Type B pancreatic cell (in vitro differentiated cells): ENCODE measurements at regions not wholly inside any gene's neighbourhood (a gene's known extent, or its start where the extent isn't known, plus 50 kb on each side); places are given as distances from the start of the nearest gene placed in this dataset.

Source experiments
- DNase-seq: peaks from one replicate; pipeline ENCODE4 v3.0.0; 2021; ENCODE audit warnings: mixed read lengths; ENCODE audit not compliant: unreplicated experiment; ENCODE audit errors: extremely low spot score
- H3K27ac Mint-ChIP-seq: 2 replicates; pipeline ENCODE4 v1.8.0; 2021; ENCODE audit warnings: mild to moderate bottlenecking, mixed read lengths
- H3K27me3 Mint-ChIP-seq: 2 replicates; pipeline ENCODE4 v1.8.0; 2021; ENCODE audit warnings: mixed read lengths
- H3K36me3 Mint-ChIP-seq: 2 replicates; pipeline ENCODE4 v1.8.0; 2021; ENCODE audit warnings: mixed read lengths
- H3K4me1 Mint-ChIP-seq: one replicate; pipeline ENCODE4 v1.8.0; 2021; ENCODE audit warnings: mixed read lengths; ENCODE audit not compliant: unreplicated experiment
- H3K4me3 Mint-ChIP-seq: 2 replicates; pipeline ENCODE4 v1.8.0; 2021; ENCODE audit warnings: mild to moderate bottlenecking, mixed read lengths
- H3K9me3 Mint-ChIP-seq: 2 replicates; pipeline ENCODE4 v1.8.0; 2021; ENCODE audit warnings: mixed read lengths
- TF ChIP-seq, protein P1 (sequence below): fragments of 200-600 bp; sonication (generic); conservative IDR thresholded peaks from 2 replicates; pipeline ENCODE4 v1.5.0; 2021; ENCODE audit warnings: antibody characterized with exemption, mild to moderate bottlenecking

DNA sequence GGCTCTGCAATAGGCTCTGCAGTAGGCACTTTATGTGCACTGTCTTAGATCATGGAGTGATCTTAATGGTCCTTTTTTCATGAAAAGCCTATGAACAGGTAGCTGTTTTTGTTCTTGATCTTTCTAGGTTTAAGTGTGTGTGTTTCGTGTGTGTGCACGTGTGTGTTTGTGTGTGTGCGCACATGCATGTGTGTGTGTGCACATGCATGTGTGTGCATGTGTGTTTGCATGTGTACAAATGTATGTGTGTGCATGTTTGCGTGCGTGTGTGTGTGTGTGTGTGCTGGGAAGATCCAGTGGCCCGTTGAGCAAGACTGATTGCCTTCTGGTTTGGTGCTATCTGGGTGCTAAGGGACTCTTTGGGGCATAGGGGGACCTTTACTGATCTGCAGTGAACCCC, 334.8 kb downstream of the GLRX3 start:
- no peaks in the 10 kb centered on the region for H3K36me3 Mint-ChIP-seq
- peak; percentile 27 for DNase-seq
- TF ChIP-seq, protein P1, sequence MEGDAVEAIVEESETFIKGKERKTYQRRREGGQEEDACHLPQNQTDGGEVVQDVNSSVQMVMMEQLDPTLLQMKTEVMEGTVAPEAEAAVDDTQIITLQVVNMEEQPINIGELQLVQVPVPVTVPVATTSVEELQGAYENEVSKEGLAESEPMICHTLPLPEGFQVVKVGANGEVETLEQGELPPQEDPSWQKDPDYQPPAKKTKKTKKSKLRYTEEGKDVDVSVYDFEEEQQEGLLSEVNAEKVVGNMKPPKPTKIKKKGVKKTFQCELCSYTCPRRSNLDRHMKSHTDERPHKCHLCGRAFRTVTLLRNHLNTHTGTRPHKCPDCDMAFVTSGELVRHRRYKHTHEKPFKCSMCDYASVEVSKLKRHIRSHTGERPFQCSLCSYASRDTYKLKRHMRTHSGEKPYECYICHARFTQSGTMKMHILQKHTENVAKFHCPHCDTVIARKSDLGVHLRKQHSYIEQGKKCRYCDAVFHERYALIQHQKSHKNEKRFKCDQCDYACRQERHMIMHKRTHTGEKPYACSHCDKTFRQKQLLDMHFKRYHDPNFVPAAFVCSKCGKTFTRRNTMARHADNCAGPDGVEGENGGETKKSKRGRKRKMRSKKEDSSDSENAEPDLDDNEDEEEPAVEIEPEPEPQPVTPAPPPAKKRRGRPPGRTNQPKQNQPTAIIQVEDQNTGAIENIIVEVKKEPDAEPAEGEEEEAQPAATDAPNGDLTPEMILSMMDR = no peak
- peaks cover 48% of the 10 kb centered on the region for H3K27me3 Mint-ChIP-seq
- no peak overlapping the region for H3K4me3 Mint-ChIP-seq
- no peak overlapping the region for H3K27ac Mint-ChIP-seq
- H3K9me3 Mint-ChIP-seq = peaks cover 18% of the 10 kb centered on the region
- no peaks in the 10 kb centered on the region for H3K4me1 Mint-ChIP-seq

DNA sequence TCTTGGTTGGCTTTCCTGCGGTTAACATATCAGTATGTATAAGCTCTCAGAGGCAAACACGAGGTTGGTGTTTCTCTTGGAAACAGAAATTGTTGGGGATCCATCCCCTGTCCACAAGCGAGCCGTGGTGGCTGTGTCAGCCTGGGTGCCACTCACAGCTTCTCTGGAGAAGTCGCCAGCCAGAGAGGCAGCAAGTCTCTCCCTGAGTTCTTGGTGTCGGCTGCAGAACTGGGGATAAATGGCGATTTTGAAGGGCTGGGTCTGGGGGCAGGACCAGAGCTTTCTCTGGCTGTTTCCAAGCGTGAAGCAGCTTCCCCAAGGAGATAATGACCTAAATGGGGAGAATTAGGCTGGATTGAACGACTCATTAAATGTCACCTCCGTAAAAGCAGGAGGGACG, 335.3 kb downstream of the GLRX3 start:
- peak; percentile 18 for DNase-seq
- TF ChIP-seq, protein P1 = no peak
- no peak overlapping the region for H3K27ac Mint-ChIP-seq
- peaks cover 18% of the 10 kb centered on the region for H3K9me3 Mint-ChIP-seq
- H3K4me1 Mint-ChIP-seq = no peaks in the 10 kb centered on the region
- peaks cover 49% of the 10 kb centered on the region for H3K27me3 Mint-ChIP-seq
- no peak overlapping the region for H3K4me3 Mint-ChIP-seq
- no peaks in the 10 kb centered on the region for H3K36me3 Mint-ChIP-seq

DNA sequence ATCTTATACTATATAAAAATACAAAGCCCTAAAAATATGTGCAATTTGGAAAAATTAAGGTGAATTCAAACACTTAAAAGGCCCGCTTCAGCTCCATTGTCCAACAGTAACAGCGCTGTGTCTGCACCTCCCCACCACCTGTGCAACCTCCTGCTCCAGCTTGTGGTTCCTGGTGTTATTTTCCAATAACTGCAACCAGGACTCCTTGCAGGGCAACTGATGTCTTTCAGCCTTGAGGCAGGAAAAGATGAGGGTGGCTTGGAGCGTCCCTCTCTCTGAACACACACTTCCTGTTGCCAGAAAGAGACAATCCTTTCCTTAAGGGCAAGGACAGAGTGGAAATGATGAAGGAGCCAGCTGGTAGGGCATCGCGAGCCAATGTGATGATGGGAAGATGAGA, 336.0 kb downstream of the GLRX3 start:
- Mint-ChIP-seq H3K27ac (no peak overlapping the region), H3K9me3 (peaks cover 18% of the 10 kb centered on the region)

DNA sequence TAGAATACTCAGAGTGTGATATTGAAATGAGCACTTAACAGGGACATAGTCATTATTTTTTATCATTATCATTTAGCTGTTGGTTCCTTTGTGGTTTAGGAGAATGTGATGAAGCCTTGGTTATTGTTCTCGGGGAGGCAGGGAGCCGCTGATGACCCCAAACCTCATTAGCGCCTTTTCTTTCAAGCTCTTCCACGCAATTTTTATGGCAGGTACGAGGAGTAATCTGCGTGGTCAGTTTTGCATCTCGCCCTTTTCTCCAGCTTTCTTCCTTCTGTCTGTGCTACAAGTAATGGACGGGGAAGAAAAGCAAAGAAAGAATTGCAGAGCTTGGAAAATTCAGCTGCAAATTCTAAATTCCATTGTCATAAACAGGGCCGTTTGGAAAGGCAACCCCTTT, 338.4 kb downstream of the GLRX3 start:
- no peaks in the 10 kb centered on the region for H3K4me1 Mint-ChIP-seq
- H3K27ac Mint-ChIP-seq = no peak overlapping the region
- H3K27me3 Mint-ChIP-seq = peaks cover 54% of the 10 kb centered on the region
- H3K9me3 Mint-ChIP-seq = peaks cover 7% of the 10 kb centered on the region
- TF ChIP-seq, protein P1 = no peak
- no peaks in the 10 kb centered on the region for H3K36me3 Mint-ChIP-seq
- DNase-seq = no peak
- no peak overlapping the region for H3K4me3 Mint-ChIP-seq

More for the DNA sequence above, 336.0 kb downstream of the GLRX3 start:
- H3K36me3 Mint-ChIP-seq = no peaks in the 10 kb centered on the region
- no peak for DNase-seq
- H3K27me3 Mint-ChIP-seq = peaks cover 52% of the 10 kb centered on the region
- H3K4me1 Mint-ChIP-seq = no peaks in the 10 kb centered on the region
- H3K4me3 Mint-ChIP-seq = no peak overlapping the region
- TF ChIP-seq, protein P1 = no peak

DNA sequence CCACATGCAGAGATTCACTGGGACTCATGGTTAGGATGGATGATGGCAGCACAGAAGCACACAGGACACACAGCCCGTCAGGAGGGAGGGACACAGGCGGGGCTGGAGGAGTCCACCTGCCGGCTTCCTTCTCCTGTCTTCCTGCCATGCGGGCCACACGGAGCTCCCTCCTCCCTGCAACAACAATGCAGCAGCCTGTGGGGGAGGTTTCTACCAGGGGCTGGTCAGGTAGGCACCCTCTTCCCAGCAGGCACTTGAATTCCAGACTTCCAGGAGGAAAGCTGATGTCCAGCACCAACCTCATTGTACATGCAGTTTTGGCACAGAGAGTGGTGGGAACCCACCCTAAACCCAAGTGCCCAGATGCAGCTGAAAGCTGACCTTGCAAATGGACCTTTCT, 341.2 kb downstream of the GLRX3 start:
- Mint-ChIP-seq H3K9me3 (peaks cover 5% of the 10 kb centered on the region), H3K4me1 (no peaks in the 10 kb centered on the region), H3K36me3 (no peaks in the 10 kb centered on the region), H3K27me3 (peaks cover 42% of the 10 kb centered on the region), H3K4me3 (no peak overlapping the region), H3K27ac (no peak overlapping the region)
- TF ChIP-seq, protein P1 = no peak
- no peak for DNase-seq

DNA sequence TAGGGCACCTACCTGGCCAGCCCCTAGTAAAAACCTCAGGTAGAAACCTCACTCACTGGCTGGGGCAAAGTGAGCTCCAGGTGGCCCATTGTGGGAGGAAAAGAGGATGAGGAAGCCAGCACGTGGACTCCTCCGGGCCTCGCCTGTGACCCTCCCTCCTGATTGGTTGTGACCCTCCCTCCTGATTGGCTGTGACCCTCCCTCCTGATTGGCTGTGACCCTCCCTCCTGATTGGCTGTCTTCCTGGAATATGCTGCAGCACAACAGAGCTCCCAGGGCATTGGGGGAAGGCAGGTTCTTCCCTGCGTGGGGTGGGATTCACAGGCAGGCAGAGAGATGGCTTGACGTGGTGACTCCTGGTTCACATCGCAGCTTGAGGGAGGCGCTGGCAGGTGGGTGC, 343.0 kb downstream of the GLRX3 start:
- DNase-seq = no peak
- Mint-ChIP-seq H3K4me3 (no peak overlapping the region), H3K27ac (no peak overlapping the region), H3K36me3 (no peaks in the 10 kb centered on the region), H3K4me1 (no peaks in the 10 kb centered on the region), H3K9me3 (no peaks in the 10 kb centered on the region), H3K27me3 (peaks cover 32% of the 10 kb centered on the region)
- TF ChIP-seq, protein P1 = no peak
